ENCODE measurements at regions not wholly inside any gene's neighbourhood (a gene's known extent, or its start where the extent isn't known, plus 50 kb on each side); places are given as distances from the start of the nearest gene placed in this dataset.

GRCh38 chr2:79437433-79438267 lies 75.2 kb upstream of the CTNNA2 start:
- Histone ChIP-seq H3K4me1 (no peaks in the 10 kb centered on the region), H3K4me3 (no peak overlapping the region), H3K36me3 (no peaks in the 10 kb centered on the region), H3K9me3 (no peaks in the 10 kb centered on the region), H3K27me3 (replicated peaks in 1 of 7) (no peaks in the 10 kb centered on the region), H3K27ac (no peak overlapping the region)
- WGBS, 5 donors: 52 to 66% (median 56%) methylated on average over 16 of the region's 16 CpGs
- intact Hi-C loops (cut with DNase I; ENCODE audit: low total_unique reads): no loop called here
- DNase-seq: no peak
- TF ChIP-seq POLR2AphosphoS5 (IDR thresholded peaks at IDR 0.05) (no peak), POLR2A (IDR thresholded peaks at IDR 0.05) (no peak)
- TF ChIP-seq, protein P1, sequence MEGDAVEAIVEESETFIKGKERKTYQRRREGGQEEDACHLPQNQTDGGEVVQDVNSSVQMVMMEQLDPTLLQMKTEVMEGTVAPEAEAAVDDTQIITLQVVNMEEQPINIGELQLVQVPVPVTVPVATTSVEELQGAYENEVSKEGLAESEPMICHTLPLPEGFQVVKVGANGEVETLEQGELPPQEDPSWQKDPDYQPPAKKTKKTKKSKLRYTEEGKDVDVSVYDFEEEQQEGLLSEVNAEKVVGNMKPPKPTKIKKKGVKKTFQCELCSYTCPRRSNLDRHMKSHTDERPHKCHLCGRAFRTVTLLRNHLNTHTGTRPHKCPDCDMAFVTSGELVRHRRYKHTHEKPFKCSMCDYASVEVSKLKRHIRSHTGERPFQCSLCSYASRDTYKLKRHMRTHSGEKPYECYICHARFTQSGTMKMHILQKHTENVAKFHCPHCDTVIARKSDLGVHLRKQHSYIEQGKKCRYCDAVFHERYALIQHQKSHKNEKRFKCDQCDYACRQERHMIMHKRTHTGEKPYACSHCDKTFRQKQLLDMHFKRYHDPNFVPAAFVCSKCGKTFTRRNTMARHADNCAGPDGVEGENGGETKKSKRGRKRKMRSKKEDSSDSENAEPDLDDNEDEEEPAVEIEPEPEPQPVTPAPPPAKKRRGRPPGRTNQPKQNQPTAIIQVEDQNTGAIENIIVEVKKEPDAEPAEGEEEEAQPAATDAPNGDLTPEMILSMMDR (IDR thresholded peaks at IDR 0.05 in 8 of 11, conservative IDR thresholded peaks at IDR 0.05 in 3 of 11): no peak

GRCh38 chr2:79434362-79434761 lies 78.5 kb upstream of the CTNNA2 start:
- WGBS, 5 donors: 71 to 90% (median 77%) methylated on average over 2 of the region's 2 CpGs
- no peak overlapping the region for H3K4me3 ChIP-seq
- no peaks in the 10 kb centered on the region for H3K36me3 ChIP-seq
- intact Hi-C loops (cut with DNase I; ENCODE audit: low total_unique reads): no loop called here
- H3K4me1 ChIP-seq: no peaks in the 10 kb centered on the region
- no peak for DNase-seq
- no peaks in the 10 kb centered on the region for H3K9me3 ChIP-seq
- H3K27me3 ChIP-seq (replicated peaks in 1 of 7): no peaks in the 10 kb centered on the region
- no peak overlapping the region for H3K27ac ChIP-seq
- TF ChIP-seq, protein P1 (IDR thresholded peaks at IDR 0.05 in 8 of 11, conservative IDR thresholded peaks at IDR 0.05 in 3 of 11): no peak

- Histone ChIP-seq H3K4me3 (no peak overlapping the region), H3K27ac (no peak overlapping the region), H3K36me3 (no peaks in the 10 kb centered on the region), H3K9me3 (no peaks in the 10 kb centered on the region), H3K4me1 (no peaks in the 10 kb centered on the region), H3K27me3 (replicated peaks in 1 of 7) (no peaks in the 10 kb centered on the region)
- DNase-seq: no peak
- intact Hi-C loops (cut with DNase I; ENCODE audit: low total_unique reads): no loop called here
- WGBS, 5 donors: 49 to 68% (median 54%) methylated on average over 3 of the region's 3 CpGs
- TF ChIP-seq, protein P1 (IDR thresholded peaks at IDR 0.05 in 8 of 11, conservative IDR thresholded peaks at IDR 0.05 in 3 of 11): no peak
- no peak for TF ChIP-seq POLR2AphosphoS5 (IDR thresholded peaks at IDR 0.05)
Measured at GRCh38 chr2:79432731-79433146, 80.1 kb upstream of the CTNNA2 start.

GRCh38 chr2:79428745-79429144 lies 84.1 kb upstream of the CTNNA2 start:
- Histone ChIP-seq H3K4me3 (no peak overlapping the region), H3K27me3 (replicated peaks in 1 of 7) (no peaks in the 10 kb centered on the region), H3K27ac (no peak overlapping the region), H3K9me3 (no peaks in the 10 kb centered on the region), H3K4me1 (no peaks in the 10 kb centered on the region), H3K36me3 (no peaks in the 10 kb centered on the region)
- WGBS, 5 donors: 29 to 60% (median 47%) methylated on average over 1 of the region's 1 CpG
- no peak for DNase-seq
- TF ChIP-seq POLR2A (IDR thresholded peaks at IDR 0.05) (no peak), POLR2AphosphoS5 (IDR thresholded peaks at IDR 0.05) (no peak)
- TF ChIP-seq, protein P1 (IDR thresholded peaks at IDR 0.05 in 8 of 11, conservative IDR thresholded peaks at IDR 0.05 in 3 of 11): no peak
- intact Hi-C loops (cut with DNase I; ENCODE audit: low total_unique reads): no loop called here
